Lung (tissue), 11 donors: ENCODE measurements at regions not wholly inside any gene's neighbourhood (a gene's known extent, or its start where the extent isn't known, plus 50 kb on each side); places are given as distances from the start of the nearest gene placed in this dataset.

Experiments
- ATAC-seq: fragments of 200-7000 bp; cut with Tn5 transposase; one replicate; pipeline ENCODE4 v1.9.1; 2020; ENCODE audit warnings: moderate number of reproducible peaks; ENCODE audit not compliant: insufficient read depth, low FRiP score
- DNase-seq, 3 donors: peaks; one replicate each; pipeline ENCODE4 v3.0.0-alpha.2; 2013 to 2017
- H3K27ac ChIP-seq, 2 donors: one replicate each; pipeline ENCODE4 v1.5.1; 2013; ENCODE audit warnings: mild to moderate bottlenecking in 2 of 2, moderate library complexity in 2 of 2, control low read depth in 1 of 2, inconsistent platforms in 1 of 2, low read depth in 1 of 2, low read length in 1 of 2
- H3K27me3 ChIP-seq, 3 donors: one replicate each; pipeline ENCODE4 v1.5.1; 2013; ENCODE audit warnings: low read length in 2 of 3; ENCODE audit not compliant: control insufficient read depth in 3 of 3, insufficient read depth in 3 of 3
- H3K36me3 ChIP-seq, 4 donors: one replicate each; pipeline ENCODE4 v1.5.1; 2013; ENCODE audit warnings: low read length in 4 of 4, mild to moderate bottlenecking in 1 of 4, moderate library complexity in 1 of 4; ENCODE audit not compliant: control insufficient read depth in 4 of 4, insufficient read depth in 4 of 4
- H3K4me1 ChIP-seq, 5 donors: one replicate each; pipeline ENCODE4 v1.5.1; 2013; ENCODE audit warnings: low read length in 5 of 5, mild to moderate bottlenecking in 2 of 5, moderate library complexity in 1 of 5; ENCODE audit not compliant: control insufficient read depth in 5 of 5, insufficient read depth in 5 of 5
- H3K4me3 ChIP-seq: one replicate; pipeline ENCODE4 v1.5.1; 2013; ENCODE audit warnings: mild to moderate bottlenecking, control low read depth, moderate library complexity
- H3K9ac ChIP-seq, 2 donors: one replicate each; pipeline ENCODE4 v1.5.1; 2013; ENCODE audit warnings: low read length in 2 of 2, control low read depth in 1 of 2; ENCODE audit not compliant: insufficient read depth in 1 of 2
- H3K9me3 ChIP-seq, 4 donors: one replicate each; pipeline ENCODE4 v1.5.1; 2013; ENCODE audit warnings: low read length in 3 of 4, mild to moderate bottlenecking in 1 of 4, moderate library complexity in 1 of 4; ENCODE audit not compliant: control insufficient read depth in 4 of 4, insufficient read depth in 3 of 4
- CTCF ChIP-seq: IDR thresholded peaks from 2 replicates; pipeline ENCODE4 v1.5.1; 2012; ENCODE audit warnings: mild to moderate bottlenecking; ENCODE audit errors: control extremely low read depth, extremely low read depth
- WGBS, 2 donors: extraction: QIAGEN DNeasy Blood & Tissue Kit; methylation state at CpG; one replicate each; pipeline ENCODE4 v1.1.7; 2013; 5-methylcytosine and 5-hydroxymethylcytosine counted together
- donor health status: control.
- donor health status: control.
- donor health status: Bipolar disorder and iron deficiency.
- donor health status: healthy.
- donor health status: DM: yes; HTN: yes; CAD: no.

GRCh38 chr2:76187415-76187814 lies 476.7 kb upstream of the GCFC2 start:
- Histone ChIP-seq H3K9ac (no peak overlapping the region), H3K27me3 (no peaks in the 10 kb centered on the region), H3K4me3 (no peak overlapping the region), H3K27ac (no peak overlapping the region), H3K4me1 (no peaks in the 10 kb centered on the region), H3K36me3 (no peaks in the 10 kb centered on the region), H3K9me3 (no peaks in the 10 kb centered on the region)
- TF ChIP-seq CTCF, result no peak
- 64 to 80% methylated on average over 1 of the region's 1 CpG for WGBS, 2 donors
- no peak for DNase-seq
- ATAC-seq, result no peak

- Histone ChIP-seq H3K27me3 (no peaks in the 10 kb centered on the region), H3K9ac (no peak overlapping the region), H3K27ac (no peak overlapping the region), H3K4me1 (no peaks in the 10 kb centered on the region), H3K36me3 (no peaks in the 10 kb centered on the region), H3K9me3 (peaks cover 0 to 6% (median 2%) of the 10 kb centered on the region in 4 donors), H3K4me3 (no peak overlapping the region)
- 88 to 95% methylated on average over 1 of the region's 1 CpG for WGBS, 2 donors
- DNase-seq (no peak), ATAC-seq (no peak)
- no peak for TF ChIP-seq CTCF
These were observed 470.0 kb upstream of the GCFC2 start for GRCh38 chr2:76180676-76181075.

- Histone ChIP-seq H3K27ac (no peak overlapping the region), H3K9me3 (peaks cover 0 to 6% (median 2%) of the 10 kb centered on the region in 4 donors), H3K9ac (no peak overlapping the region), H3K4me1 (no peaks in the 10 kb centered on the region), H3K36me3 (no peaks in the 10 kb centered on the region), H3K4me3 (no peak overlapping the region), H3K27me3 (no peaks in the 10 kb centered on the region)
- 93 to 97% methylated on average over 1 of the region's 1 CpG for WGBS, 2 donors
- DNase-seq (no peak), ATAC-seq (no peak)
- no peak for TF ChIP-seq CTCF
These were observed 467.9 kb upstream of the GCFC2 start for GRCh38 chr2:76178610-76179009.

GRCh38 chr2:76175295-76175694 lies 464.6 kb upstream of the GCFC2 start:
- ATAC-seq, result no peak
- Histone ChIP-seq H3K27ac (no peak overlapping the region), H3K27me3 (no peaks in the 10 kb centered on the region), H3K9me3 (peaks cover 0 to 3% (median 0%) of the 10 kb centered on the region in 4 donors), H3K36me3 (no peaks in the 10 kb centered on the region), H3K4me3 (no peak overlapping the region), H3K4me1 (no peaks in the 10 kb centered on the region), H3K9ac (no peak overlapping the region)
- no peak for DNase-seq
- TF ChIP-seq CTCF, result no peak
- 86 to 88% methylated on average over 3 of the region's 3 CpGs for WGBS, 2 donors
